IPS-15b (cell line): ENCODE measurements at regions not wholly inside any gene's neighbourhood (a gene's known extent, or its start where the extent isn't known, plus 50 kb on each side); places are given as distances from the start of the nearest gene placed in this dataset.
A peak's percentile ranks its signal among the peaks of the same experiment; 100 is the strongest.

Source experiments
- H3K27me3 ChIP-seq: one replicate; pipeline ENCODE4 v1.6.1; 2013; ENCODE audit warnings: low read length; ENCODE audit not compliant: control insufficient read depth, insufficient read depth
- H3K36me3 ChIP-seq: one replicate; pipeline ENCODE4 v1.6.1; 2013; ENCODE audit warnings: low read length; ENCODE audit not compliant: control insufficient read depth, insufficient read depth
- H3K4me1 ChIP-seq: one replicate; pipeline ENCODE4 v1.6.1; 2013; ENCODE audit warnings: mild to moderate bottlenecking, low read length; ENCODE audit not compliant: control insufficient read depth, insufficient read depth
- H3K4me3 ChIP-seq: one replicate; pipeline ENCODE4 v1.5.1; 2013; ENCODE audit warnings: low read depth, low read length
- H3K9ac ChIP-seq: one replicate; pipeline ENCODE4 v1.6.1; 2013; ENCODE audit warnings: low read depth, mild to moderate bottlenecking, low read length
- H3K9me3 ChIP-seq: one replicate; pipeline ENCODE4 v1.6.1; 2013; ENCODE audit warnings: mild to moderate bottlenecking, low read length; ENCODE audit not compliant: control insufficient read depth, insufficient read depth

DNA sequence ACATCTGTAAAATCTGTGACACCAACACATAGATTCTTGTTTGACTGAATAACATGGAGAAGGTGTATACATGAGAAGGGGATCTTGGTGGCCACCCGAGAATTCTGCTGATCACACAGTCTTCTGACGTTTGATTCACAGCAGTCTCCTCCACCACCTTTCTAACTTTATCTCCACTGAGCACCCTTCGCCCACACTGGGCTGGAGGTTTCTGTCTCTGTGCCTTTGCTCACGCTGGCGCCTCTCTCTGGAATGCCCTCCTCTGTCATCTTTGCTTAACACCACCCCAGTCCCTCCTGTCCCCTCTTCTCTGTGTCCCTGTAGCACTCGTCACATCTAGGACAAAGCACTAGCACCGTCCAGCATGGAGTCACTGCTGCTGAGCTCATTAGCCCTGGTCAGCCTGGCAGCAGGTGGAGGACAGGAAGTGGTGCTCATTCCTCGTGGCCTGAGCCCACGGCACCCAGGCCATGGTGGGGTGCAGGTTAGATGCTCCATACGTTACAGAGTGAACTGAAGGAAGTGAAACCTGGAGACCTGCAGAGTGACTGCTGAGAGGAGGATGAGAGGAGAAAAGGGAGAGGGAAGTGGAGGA lies 384.6 kb downstream of the UQCRFS1 start:
- Histone ChIP-seq H3K4me1 (peaks cover 6% of the 10 kb centered on the region), H3K27me3 (no peaks in the 10 kb centered on the region), H3K36me3 (no peaks in the 10 kb centered on the region), H3K9ac (no peak overlapping the region), H3K4me3 (no peak overlapping the region), H3K9me3 (no peaks in the 10 kb centered on the region)

DNA sequence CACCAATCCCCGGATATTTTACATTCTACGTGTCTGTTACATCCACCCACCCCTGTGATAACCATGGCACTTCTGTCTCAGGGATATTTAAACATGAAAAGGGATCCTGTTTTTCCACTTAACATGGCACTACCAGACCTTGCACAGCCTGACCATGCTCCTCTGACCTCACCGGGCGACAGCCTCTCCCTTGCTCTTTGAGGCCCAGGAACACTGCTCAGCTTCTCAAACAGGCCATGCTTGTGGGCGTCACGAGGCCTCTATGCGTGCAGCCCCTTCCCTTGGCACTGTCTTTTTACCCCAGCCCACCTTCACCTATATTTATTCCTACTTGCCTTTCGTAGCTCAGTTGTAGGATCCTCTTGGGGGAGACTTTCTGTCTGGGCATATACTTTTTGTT lies 385.6 kb downstream of the UQCRFS1 start:
- no peaks in the 10 kb centered on the region for H3K9me3 ChIP-seq
- no peak overlapping the region for H3K4me3 ChIP-seq
- no peaks in the 10 kb centered on the region for H3K27me3 ChIP-seq
- H3K9ac ChIP-seq, result no peak overlapping the region
- peaks cover 11% of the 10 kb centered on the region for H3K4me1 ChIP-seq
- H3K36me3 ChIP-seq, result no peaks in the 10 kb centered on the region

DNA sequence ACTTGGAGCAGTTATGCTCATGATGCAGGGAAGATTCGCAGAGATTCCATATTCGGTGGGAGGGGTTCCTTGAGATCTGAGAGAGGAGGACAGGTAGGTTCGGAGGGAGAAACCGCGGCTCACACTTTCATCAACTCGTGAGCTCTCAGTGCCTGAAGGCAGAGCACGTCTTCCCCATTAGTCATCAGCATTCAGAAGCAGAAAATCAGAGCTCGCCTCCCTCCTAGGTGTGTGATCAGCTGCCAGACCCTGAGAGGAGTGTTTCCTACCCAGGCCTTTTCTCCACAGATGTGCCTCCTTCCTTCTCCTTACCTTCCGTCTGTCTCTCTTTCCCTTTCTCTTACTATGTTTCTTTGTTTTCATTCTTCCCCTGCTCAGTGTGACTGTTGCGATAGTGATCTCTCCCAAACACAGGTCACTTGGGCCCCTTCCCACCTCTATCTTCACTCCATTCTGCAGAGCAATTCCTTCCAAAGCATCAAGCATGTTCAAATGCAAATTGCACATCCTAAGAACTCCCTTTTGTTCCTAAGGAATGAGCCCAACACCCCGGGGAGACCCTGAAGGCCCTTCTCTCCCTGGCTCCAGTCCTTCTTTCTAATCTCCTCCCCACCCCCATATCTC lies 389.5 kb downstream of the UQCRFS1 start:
- Histone ChIP-seq H3K9me3 (no peaks in the 10 kb centered on the region), H3K4me3 (no peak overlapping the region), H3K27me3 (no peaks in the 10 kb centered on the region), H3K9ac (no peak overlapping the region), H3K36me3 (no peaks in the 10 kb centered on the region), H3K4me1 (peaks cover 11% of the 10 kb centered on the region)

DNA sequence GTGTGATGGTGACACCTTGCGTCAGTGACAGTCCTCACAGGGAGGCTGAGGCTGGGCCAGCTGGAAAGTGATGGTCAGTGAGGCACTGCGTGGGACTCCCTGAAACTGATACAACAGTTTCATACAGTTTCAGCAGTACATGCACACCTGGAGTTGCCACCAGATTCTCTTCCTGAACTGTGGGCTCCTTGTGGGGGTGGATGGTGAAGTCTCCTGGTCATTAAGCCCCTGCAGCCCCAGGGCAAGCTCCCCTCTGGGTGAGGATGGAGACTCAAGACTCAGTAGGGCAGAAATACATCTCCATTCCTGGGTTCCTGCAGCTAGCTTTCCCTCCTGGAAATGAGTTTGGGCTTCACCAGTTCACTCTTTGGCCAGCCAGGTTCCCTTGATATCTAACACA lies 392.7 kb downstream of the UQCRFS1 start:
- Histone ChIP-seq H3K36me3 (no peaks in the 10 kb centered on the region), H3K9ac (no peak overlapping the region), H3K27me3 (no peaks in the 10 kb centered on the region), H3K9me3 (no peaks in the 10 kb centered on the region), H3K4me3 (no peak overlapping the region), H3K4me1 (peaks cover 11% of the 10 kb centered on the region)

DNA sequence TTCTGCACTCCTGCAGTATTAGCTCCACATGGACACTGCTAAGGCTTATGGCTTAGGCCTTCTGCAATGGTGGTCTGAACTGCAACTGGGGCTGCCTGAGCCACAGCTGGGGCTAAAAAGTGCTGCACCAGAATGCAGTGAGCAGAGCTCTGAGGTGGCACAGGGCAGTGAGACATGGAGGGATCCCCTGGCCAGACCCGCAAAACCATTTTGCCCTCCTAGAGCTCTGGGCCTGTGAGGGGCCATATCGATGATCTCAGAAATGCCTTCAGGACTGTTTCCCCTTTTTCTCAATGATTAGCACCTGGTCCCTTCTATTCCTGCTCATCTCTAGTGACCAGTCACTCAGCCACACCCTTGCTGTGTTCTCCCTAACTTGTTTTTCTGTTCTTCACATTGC lies 397.7 kb downstream of the UQCRFS1 start:
- no peak overlapping the region for H3K4me3 ChIP-seq
- no peaks in the 10 kb centered on the region for H3K27me3 ChIP-seq
- H3K4me1 ChIP-seq, result no peaks in the 10 kb centered on the region
- H3K9me3 ChIP-seq, result no peaks in the 10 kb centered on the region
- H3K9ac ChIP-seq, result no peak overlapping the region
- no peaks in the 10 kb centered on the region for H3K36me3 ChIP-seq

DNA sequence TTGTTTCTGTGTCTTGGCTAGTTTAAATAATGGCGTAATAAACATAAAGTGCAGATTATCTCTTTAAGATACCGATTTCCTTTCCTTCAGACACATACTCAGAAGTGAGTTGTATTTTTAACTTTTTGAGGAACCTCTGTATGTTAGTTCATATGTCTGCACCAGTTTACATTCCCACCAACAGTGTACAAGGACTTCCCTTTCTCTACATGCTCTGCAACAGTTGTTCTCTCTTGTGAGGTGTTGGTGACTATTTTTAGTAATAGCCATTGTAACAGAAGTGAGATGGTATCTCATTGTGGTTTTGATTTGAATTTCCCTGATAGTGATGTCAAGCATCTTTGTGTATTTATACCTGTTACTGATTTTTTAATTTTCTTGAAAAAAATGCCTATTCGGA lies 418.6 kb downstream of the UQCRFS1 start:
- H3K4me1 ChIP-seq, result peaks cover 3% of the 10 kb centered on the region
- H3K9ac ChIP-seq, result no peak overlapping the region
- H3K36me3 ChIP-seq, result no peaks in the 10 kb centered on the region
- peaks cover 36% of the 10 kb centered on the region for H3K27me3 ChIP-seq
- no peaks in the 10 kb centered on the region for H3K9me3 ChIP-seq
- peak overlapping the region; percentile 59 for H3K4me3 ChIP-seq

DNA sequence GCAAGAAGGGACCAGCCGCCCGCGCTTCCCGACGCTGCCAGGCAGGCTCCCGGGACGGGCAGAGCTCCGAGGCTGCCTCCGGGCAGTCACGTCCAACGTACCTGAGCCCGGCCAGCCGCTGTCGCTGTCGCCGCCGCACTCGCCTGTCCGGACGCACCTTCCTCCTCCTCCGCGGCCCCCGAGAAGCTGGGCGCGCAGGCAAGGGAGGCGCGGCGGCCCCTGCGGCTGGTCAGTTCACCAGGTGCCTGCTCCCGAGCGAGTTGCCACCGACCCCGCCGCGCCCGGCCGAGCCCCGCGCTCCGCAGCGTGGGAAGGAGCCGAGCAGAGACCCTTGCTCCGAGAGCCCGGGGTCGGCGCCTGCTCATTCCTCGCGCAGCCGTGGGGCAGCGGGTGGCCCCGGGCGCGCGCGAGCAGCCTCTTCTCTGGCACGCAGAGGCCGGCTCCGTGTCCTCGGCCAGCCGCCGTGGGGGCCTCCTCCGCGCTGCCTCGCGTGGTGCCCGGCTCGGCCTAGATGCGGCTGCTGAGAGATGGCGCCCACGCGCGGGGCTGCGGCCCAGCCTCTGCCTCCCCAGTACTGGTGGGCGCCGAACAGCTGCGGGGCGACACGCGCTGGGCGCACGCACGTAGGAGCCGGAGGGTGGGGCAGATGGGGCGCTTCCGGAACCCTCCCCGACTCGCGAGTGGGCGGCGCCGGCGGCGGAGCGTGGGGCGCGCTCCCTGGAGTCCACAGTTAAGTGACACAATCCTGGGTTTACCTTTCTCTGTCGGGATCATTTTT lies 419.4 kb downstream of the UQCRFS1 start:
- Histone ChIP-seq H3K4me3 (peak overlapping the region; percentile 59), H3K27me3 (peaks cover 36% of the 10 kb centered on the region), H3K9me3 (no peaks in the 10 kb centered on the region), H3K4me1 (peaks cover 3% of the 10 kb centered on the region), H3K36me3 (no peaks in the 10 kb centered on the region), H3K9ac (peak overlapping the region; percentile 47)

DNA sequence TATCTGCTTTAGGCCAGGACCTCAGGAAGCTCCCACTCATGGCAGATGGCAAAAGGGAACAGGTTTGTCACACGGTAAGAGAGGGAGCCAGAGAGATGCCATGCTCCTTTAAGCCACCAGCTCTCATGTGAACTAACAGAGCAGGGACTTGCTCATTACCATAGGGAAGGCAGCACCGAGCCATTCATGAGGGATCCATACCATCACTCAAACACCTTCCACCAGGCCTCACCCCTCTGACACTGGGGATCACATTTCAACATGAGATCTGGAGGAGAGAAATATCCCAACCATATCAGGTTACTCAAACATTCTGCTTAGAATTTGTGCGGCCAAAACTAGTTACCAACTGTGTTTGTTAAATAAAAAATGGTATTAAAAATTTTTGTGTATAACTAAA lies 427.0 kb downstream of the UQCRFS1 start:
- Histone ChIP-seq H3K4me3 (no peak overlapping the region), H3K9me3 (no peaks in the 10 kb centered on the region), H3K27me3 (peaks cover 2% of the 10 kb centered on the region), H3K36me3 (no peaks in the 10 kb centered on the region), H3K4me1 (no peaks in the 10 kb centered on the region), H3K9ac (no peak overlapping the region)

DNA sequence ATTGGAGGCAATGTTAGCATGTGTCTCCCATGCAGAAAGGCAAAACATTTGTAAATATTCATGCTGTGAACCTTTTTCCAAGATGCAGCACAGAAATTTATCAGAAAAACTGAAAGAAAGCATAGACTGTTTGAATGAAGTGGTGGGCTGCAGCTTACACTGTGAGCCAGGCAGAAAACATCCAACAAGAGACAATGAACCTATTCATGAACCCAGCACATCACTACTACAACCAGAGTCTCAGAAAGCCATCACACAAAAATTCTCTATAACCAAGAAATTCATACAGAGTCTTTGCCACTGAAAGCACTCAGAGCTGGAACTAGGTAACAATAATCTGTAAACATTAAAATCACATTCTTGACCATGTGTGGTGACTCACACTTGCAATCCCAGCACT lies 448.9 kb downstream of the UQCRFS1 start:
- H3K36me3 ChIP-seq, result no peaks in the 10 kb centered on the region
- H3K4me1 ChIP-seq, result no peaks in the 10 kb centered on the region
- H3K4me3 ChIP-seq, result no peak overlapping the region
- H3K9me3 ChIP-seq, result no peaks in the 10 kb centered on the region
- no peaks in the 10 kb centered on the region for H3K27me3 ChIP-seq
- no peak overlapping the region for H3K9ac ChIP-seq

DNA sequence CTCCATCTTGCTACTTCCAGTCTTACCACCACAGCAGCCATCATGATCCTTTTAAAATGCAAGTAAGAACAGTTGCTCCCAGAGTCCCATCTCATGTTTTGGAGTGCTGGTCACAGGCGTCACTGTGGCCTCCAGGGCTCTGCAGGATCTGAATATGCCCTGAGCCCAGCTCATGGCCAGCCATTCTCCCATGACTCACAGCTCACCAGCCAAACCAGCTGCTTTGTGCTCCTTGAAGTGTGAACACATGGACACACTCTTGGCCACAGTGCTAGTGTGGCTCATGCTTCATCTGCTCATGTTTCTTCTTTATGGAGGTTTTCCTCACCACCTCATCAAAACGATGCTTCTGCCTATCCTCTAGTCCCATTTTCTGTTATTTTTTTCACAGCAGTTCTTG lies 466.5 kb downstream of the UQCRFS1 start:
- H3K9me3 ChIP-seq, result no peaks in the 10 kb centered on the region
- H3K36me3 ChIP-seq, result no peaks in the 10 kb centered on the region
- H3K27me3 ChIP-seq, result no peaks in the 10 kb centered on the region
- H3K4me1 ChIP-seq, result no peaks in the 10 kb centered on the region
- no peak overlapping the region for H3K4me3 ChIP-seq
- H3K9ac ChIP-seq, result no peak overlapping the region

DNA sequence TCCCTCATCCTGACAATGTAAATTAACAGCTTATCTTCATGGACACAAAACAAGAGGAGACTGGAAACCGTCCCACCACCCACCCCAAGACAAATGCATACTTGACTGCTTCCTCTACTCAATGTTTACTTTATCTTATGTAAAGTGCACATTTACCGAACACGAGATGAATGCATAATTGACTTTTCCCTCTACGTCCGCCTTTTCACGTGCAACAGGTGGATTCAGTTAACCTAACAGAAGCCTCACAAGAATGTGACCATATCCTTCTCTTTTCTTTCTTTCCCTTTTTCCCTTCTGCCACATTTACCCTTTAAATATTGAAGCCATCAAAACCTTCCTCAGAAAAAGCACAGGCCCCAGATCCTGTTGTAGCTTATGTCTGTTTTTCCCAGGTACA lies 468.0 kb downstream of the UQCRFS1 start:
- Histone ChIP-seq H3K36me3 (no peaks in the 10 kb centered on the region), H3K27me3 (no peaks in the 10 kb centered on the region), H3K4me3 (no peak overlapping the region), H3K9me3 (no peaks in the 10 kb centered on the region), H3K9ac (no peak overlapping the region), H3K4me1 (no peaks in the 10 kb centered on the region)

DNA sequence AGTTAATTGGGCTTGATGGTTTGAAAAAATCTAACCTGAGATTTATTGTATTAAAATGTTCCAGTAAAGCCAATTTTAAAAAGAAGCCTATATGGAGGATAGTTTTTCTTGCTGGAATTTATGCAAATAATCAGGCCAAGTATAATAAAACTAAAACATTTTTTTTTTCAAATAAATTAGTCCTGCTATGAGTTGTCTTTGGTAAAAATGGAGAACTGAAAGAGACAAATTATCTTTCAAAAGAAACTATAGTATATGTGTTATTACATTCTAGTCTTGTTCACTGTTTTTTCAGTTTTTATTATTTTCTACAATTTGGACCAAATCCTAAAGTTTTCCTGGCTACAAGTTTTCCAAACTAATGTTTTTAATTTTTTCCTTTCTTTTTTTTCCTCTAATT lies 468.9 kb downstream of the UQCRFS1 start:
- H3K9ac ChIP-seq, result no peak overlapping the region
- no peaks in the 10 kb centered on the region for H3K4me1 ChIP-seq
- H3K36me3 ChIP-seq, result no peaks in the 10 kb centered on the region
- H3K9me3 ChIP-seq, result no peaks in the 10 kb centered on the region
- no peak overlapping the region for H3K4me3 ChIP-seq
- H3K27me3 ChIP-seq, result no peaks in the 10 kb centered on the region
